DND-41 (cell line): ENCODE measurements at regions not wholly inside any gene's neighbourhood (a gene's known extent, or its start where the extent isn't known, plus 50 kb on each side); places are given as distances from the start of the nearest gene placed in this dataset.

Source experiments
- EZH2 ChIP-seq: IDR thresholded peaks from 3 replicates; pipeline ENCODE4 v1.6.1; 2012; ENCODE audit warnings: borderline replicate concordance, low read depth, mild to moderate bottlenecking, moderate library complexity, low read length, inconsistent platforms; ENCODE audit not compliant: severe bottlenecking
- TF ChIP-seq, protein P1 (sequence below): IDR thresholded peaks from 2 replicates; pipeline ENCODE4 v1.5.1; 2012; ENCODE audit warnings: borderline replicate concordance, low read length, moderate library complexity, mild to moderate bottlenecking; ENCODE audit not compliant: poor library complexity, severe bottlenecking; ENCODE audit errors: extremely low read depth

- TF ChIP-seq, protein P1, sequence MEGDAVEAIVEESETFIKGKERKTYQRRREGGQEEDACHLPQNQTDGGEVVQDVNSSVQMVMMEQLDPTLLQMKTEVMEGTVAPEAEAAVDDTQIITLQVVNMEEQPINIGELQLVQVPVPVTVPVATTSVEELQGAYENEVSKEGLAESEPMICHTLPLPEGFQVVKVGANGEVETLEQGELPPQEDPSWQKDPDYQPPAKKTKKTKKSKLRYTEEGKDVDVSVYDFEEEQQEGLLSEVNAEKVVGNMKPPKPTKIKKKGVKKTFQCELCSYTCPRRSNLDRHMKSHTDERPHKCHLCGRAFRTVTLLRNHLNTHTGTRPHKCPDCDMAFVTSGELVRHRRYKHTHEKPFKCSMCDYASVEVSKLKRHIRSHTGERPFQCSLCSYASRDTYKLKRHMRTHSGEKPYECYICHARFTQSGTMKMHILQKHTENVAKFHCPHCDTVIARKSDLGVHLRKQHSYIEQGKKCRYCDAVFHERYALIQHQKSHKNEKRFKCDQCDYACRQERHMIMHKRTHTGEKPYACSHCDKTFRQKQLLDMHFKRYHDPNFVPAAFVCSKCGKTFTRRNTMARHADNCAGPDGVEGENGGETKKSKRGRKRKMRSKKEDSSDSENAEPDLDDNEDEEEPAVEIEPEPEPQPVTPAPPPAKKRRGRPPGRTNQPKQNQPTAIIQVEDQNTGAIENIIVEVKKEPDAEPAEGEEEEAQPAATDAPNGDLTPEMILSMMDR: no peak
- TF ChIP-seq EZH2: no peak
These were observed 1396.3 kb upstream of the CELF4 start for GRCh38 chr18:38961880-38962279.
